Heart right ventricle (tissue), 16 donors: ENCODE measurements at regions not wholly inside any gene's neighbourhood (a gene's known extent, or its start where the extent isn't known, plus 50 kb on each side); places are given as distances from the start of the nearest gene placed in this dataset.

Experiments
- ATAC-seq, 8 donors: fragments of 200-7000 bp; cut with Tn5 transposase; one replicate each; pipeline ENCODE4 v1.9.1; 2020; ENCODE audit warnings: mild to moderate bottlenecking in 8 of 8, moderate library complexity in 8 of 8, moderate number of reproducible peaks in 1 of 8
- DNase-seq, 2 donors: peaks; one replicate each; pipeline ENCODE4 v3.0.0-alpha.2; 2020
- H3K27ac ChIP-seq, 10 donors: fragments of 200-600 bp; sonication (generic) in 2 of 10; one replicate each; pipeline versions ENCODE4 v1.5.0 to v1.8.0; 2020 to 2022; ENCODE audit warnings: mild to moderate bottlenecking in 3 of 10
- H3K27me3 ChIP-seq, 7 donors: fragments of 200-600 bp; one replicate each; pipeline ENCODE4 v1.8.0; 2021 to 2022; ENCODE audit warnings: mild to moderate bottlenecking in 2 of 7
- H3K36me3 ChIP-seq, 9 donors: fragments of 200-600 bp; sonication (generic) in 1 of 9; one replicate each; pipeline versions ENCODE4 v1.5.0 to v1.8.0; 2020 to 2022; ENCODE audit warnings: mild to moderate bottlenecking in 2 of 9
- H3K4me1 ChIP-seq, 9 donors: fragments of 200-600 bp; sonication (generic) in 1 of 9; one replicate each; pipeline versions ENCODE4 v1.5.0 to v1.8.0; 2020 to 2022; ENCODE audit warnings: mild to moderate bottlenecking in 4 of 9
- H3K4me3 ChIP-seq, 10 donors: fragments of 200-600 bp; sonication (generic) in 2 of 10; one replicate each; pipeline versions ENCODE4 v1.5.0 to v1.8.0; 2020 to 2022; ENCODE audit warnings: mild to moderate bottlenecking in 7 of 10, moderate library complexity in 2 of 10
- H3K9me3 ChIP-seq, 11 donors: fragments of 200-600 bp in 10 of 11; sonication (generic) in 2 of 11; one replicate each; pipeline versions ENCODE4 v1.5.0 to v1.8.0; 2013 to 2022; ENCODE audit warnings: mild to moderate bottlenecking in 2 of 11, control low read depth in 1 of 11, moderate library complexity in 1 of 11
- WGBS, 2 donors: extraction: QIAGEN DNeasy Blood & Tissue Kit; methylation state at CpG; one replicate each; pipeline ENCODE4 v1.1.7; 2013; ENCODE audit warnings: inconsistent platforms in 1 of 2; 5-methylcytosine and 5-hydroxymethylcytosine counted together
- intact Hi-C, 10 donors: fragments of 100-400 bp; cut with DNase I; formaldehyde crosslinking; loops; one replicate each; pipeline versions ENCODE4 v1.11.1 to v1.14.2; 2022
- TF ChIP-seq, protein P1 (sequence below), 9 donors: fragments of 200-600 bp; sonication (generic) in 2 of 9; IDR thresholded peaks; one replicate each; pipeline versions ENCODE4 v1.5.0 to v1.8.0; 2021 to 2022; ENCODE audit warnings: antibody characterized with exemption in 9 of 9, mild to moderate bottlenecking in 5 of 9, moderate library complexity in 1 of 9
- donor health status: Arrhythmogenic right ventricular cardiomyopathy.
- donor health status: ischemic (EF 13 %, LVEDD 7.1; RV severe dilation, severe dysfunction).
- donor health status: healthy with polysubstance abuse.
- donor health status: DM: no; HTN: yes; CAD: no.
- donor health status: DM: no; HTN: no; CAD: no.
- donor health status: ischemic (EF 25% LVEDD 6.9; RV normal size, moderate dysfunction).
- donor health status: ischemic (EF 25% LVEDD 5.7; RV mildly dilated, moderate dysfunction).
- donor health status: healthy.
- donor health status: DM: yes; HTN: yes; CAD: no.
- donor health status: Ischemic cardiomyopathy.
- donor health status: ischemic (EF 35%, LVEDD 5.7; RV mildly dilated, moderate dysfunction).
- donor health status: nonischemic (EF 11% LVEDD 7.7; RV severe dilation, severe dysfunction).
- donor health status: DM: yes; HTN: yes; CAD: no.
- donor health status: PGD.
- donor health status: ischemic (EF 29% LVEDD 5.4; RV normal size, mild dysfunction).
- donor health status: nonischemic (EF 23%, LVEDD 6.1; RV moderate dilation, normal function).

DNA sequence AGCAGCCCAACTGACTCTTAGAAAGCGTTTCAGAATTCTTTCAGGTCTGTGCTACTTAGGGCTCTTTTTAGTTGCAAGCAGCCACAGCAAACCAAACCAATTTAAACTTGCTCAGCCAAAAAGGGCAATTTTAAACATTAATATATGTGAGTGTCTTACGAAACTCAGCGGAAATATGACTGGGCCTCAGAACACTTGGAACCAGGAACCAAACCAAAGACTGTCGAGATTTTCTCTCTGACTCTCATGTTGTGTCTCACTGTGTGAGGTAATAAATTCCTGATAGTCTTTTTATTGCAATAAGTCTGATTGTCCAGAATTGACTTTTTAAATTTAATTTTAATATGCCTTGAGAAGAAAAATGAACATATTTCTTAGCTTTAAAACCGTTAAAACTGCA, 122.3 kb downstream of the SYF2 start:
- DNase-seq (no peak), ATAC-seq (no peak)
- Histone ChIP-seq H3K4me3 (no peak overlapping the region), H3K27me3 (peaks cover 0 to 21% (median 4%) of the 10 kb centered on the region in 7 donors), H3K4me1 (peaks cover 0 to 12% (median 0%) of the 10 kb centered on the region in 9 donors), H3K9me3 (peaks cover 0 to 15% (median 4%) of the 10 kb centered on the region in 11 donors), H3K27ac (no peak overlapping the region), H3K36me3 (no peaks in the 10 kb centered on the region)
- TF ChIP-seq, protein P1, sequence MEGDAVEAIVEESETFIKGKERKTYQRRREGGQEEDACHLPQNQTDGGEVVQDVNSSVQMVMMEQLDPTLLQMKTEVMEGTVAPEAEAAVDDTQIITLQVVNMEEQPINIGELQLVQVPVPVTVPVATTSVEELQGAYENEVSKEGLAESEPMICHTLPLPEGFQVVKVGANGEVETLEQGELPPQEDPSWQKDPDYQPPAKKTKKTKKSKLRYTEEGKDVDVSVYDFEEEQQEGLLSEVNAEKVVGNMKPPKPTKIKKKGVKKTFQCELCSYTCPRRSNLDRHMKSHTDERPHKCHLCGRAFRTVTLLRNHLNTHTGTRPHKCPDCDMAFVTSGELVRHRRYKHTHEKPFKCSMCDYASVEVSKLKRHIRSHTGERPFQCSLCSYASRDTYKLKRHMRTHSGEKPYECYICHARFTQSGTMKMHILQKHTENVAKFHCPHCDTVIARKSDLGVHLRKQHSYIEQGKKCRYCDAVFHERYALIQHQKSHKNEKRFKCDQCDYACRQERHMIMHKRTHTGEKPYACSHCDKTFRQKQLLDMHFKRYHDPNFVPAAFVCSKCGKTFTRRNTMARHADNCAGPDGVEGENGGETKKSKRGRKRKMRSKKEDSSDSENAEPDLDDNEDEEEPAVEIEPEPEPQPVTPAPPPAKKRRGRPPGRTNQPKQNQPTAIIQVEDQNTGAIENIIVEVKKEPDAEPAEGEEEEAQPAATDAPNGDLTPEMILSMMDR (IDR thresholded peaks at IDR 0.05) = no peak
- intact Hi-C loops = no loop called here
- 88 to 94% methylated on average over 5 of the region's 5 CpGs for WGBS, 2 donors

DNA sequence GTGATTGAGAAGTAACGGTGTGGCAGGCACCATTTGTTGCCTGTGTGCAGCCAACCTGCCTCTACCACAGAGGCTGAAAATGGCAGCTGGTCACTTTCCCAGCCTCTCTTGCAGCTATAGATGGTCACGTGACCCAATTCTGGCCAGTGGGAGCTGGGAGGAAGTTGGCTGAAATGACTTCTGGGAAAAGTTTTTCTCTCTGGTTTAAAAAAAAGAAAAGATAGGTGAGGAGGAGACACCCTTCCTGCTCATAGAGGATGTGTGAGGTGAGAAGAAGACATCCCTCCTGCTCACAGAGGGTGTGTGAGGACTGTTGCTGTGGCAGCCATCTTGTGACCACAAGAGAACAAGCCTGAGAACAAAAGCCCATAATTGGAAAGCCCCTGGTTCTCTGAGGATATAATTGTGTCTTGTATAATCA, 122.8 kb downstream of the SYF2 start:
- Histone ChIP-seq H3K4me3 (no peak overlapping the region), H3K27ac (no peak overlapping the region), H3K9me3 (peaks cover 0 to 15% (median 4%) of the 10 kb centered on the region in 11 donors), H3K27me3 (peaks cover 0 to 21% (median 4%) of the 10 kb centered on the region in 7 donors), H3K36me3 (no peaks in the 10 kb centered on the region), H3K4me1 (peaks cover 0 to 12% (median 0%) of the 10 kb centered on the region in 9 donors)
- intact Hi-C loops = no loop called here
- TF ChIP-seq, protein P1 (IDR thresholded peaks at IDR 0.05) = no peak
- WGBS, 2 donors = 96 to 99% methylated on average over 2 of the region's 2 CpGs
- DNase-seq (no peak), ATAC-seq (no peak)

DNA sequence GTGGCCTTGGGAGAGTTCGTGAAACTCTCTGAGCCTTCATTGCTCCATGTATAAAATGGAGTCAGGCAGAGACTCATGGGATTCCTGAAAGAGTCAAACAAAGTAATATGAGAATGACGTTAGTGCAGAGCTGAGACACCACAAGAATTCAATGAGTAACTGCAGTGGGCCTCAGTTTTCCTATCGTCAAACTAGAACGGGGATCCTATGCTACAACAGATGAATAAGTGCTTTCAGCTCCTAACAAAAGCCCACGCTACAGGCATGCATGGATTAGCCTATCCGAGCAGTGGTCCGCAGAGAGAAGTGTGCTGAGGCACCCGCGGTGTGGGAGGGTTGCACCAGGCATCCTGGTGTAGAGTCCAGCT, 124.7 kb downstream of the SYF2 start:
- intact Hi-C loops = no loop called here
- Histone ChIP-seq H3K27ac (no peak overlapping the region), H3K4me3 (no peak overlapping the region), H3K27me3 (peaks cover 0 to 21% (median 10%) of the 10 kb centered on the region in 7 donors), H3K4me1 (peaks cover 0 to 9% (median 0%) of the 10 kb centered on the region in 9 donors), H3K9me3 (peaks cover 0 to 15% (median 4%) of the 10 kb centered on the region in 11 donors), H3K36me3 (no peaks in the 10 kb centered on the region)
- WGBS, 2 donors = 86 to 90% methylated on average over 9 of the region's 9 CpGs
- ATAC-seq = no peak
- DNase-seq = no peak
- TF ChIP-seq, protein P1 (IDR thresholded peaks at IDR 0.05) = no peak

DNA sequence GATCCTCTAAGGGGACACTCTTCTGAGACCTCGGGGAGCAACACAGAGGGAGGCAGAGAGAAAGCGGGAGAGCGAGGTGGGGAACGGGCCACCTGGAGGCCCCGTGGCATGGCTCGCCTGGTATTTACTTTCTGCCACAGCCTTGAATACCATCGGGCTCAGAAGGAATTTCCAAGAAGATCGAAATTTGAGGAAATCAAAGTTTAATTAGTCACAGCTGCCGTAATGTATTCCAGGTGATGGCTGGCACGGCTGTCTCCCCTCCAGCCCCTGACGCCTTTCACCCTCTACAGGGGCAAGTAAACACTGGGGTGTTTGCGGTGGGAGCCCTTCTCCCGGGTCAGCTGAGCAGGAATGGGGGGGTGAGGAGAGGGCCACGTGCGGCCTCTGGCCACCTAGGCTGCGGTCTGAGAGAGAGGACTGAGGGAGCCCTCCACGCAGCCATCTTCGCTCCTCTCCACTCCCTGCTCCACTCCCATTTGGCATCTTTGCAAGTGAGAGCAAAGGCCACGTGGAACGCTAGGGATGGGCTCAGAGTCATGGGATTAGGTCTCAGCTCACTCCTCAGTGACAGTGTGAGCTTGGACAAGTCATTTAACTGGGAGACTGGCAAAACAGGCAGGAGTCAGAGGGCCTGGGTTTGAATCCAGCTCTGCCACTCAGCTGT, 125.2 kb downstream of the SYF2 start:
- no peaks in the 10 kb centered on the region for H3K36me3 ChIP-seq
- H3K27me3 ChIP-seq = peaks cover 0 to 21% (median 10%) of the 10 kb centered on the region in 7 donors
- peaks cover 0 to 15% (median 4%) of the 10 kb centered on the region in 11 donors for H3K9me3 ChIP-seq
- no peak for DNase-seq
- intact Hi-C loops = no loop called here
- H3K4me1 ChIP-seq = peaks cover 0 to 9% (median 0%) of the 10 kb centered on the region in 9 donors
- WGBS, 2 donors = 86 to 88% methylated on average over 20 of the region's 20 CpGs
- H3K4me3 ChIP-seq = no peak overlapping the region
- TF ChIP-seq, protein P1 (IDR thresholded peaks at IDR 0.05) = no peak
- no peak for ATAC-seq
- no peak overlapping the region for H3K27ac ChIP-seq
